Right atrium auricular region (tissue), 2 donors: ENCODE measurements at regions not wholly inside any gene's neighbourhood (a gene's known extent, or its start where the extent isn't known, plus 50 kb on each side); places are given as distances from the start of the nearest gene placed in this dataset.

Source experiments
- DNase-seq: peaks from one replicate; pipeline ENCODE4 v3.0.0-alpha.2; 2019; ENCODE audit warnings: low spot score
- H3K27ac ChIP-seq, 2 donors: fragments of 200-600 bp; sonication (generic); 1 replicate in 1 of 2; 2 replicates in 1 of 2; pipeline ENCODE4 v1.5.1; 2016 to 2019
- H3K27me3 ChIP-seq, 2 donors: fragments of 200-600 bp; sonication (generic); one replicate each; pipeline versions ENCODE4 v1.5.1 to v1.6.0; 2017 to 2019
- H3K36me3 ChIP-seq: fragments of 200-600 bp; sonication (generic); one replicate; pipeline ENCODE4 v1.5.1; 2016
- H3K4me1 ChIP-seq, 2 donors: fragments of 200-600 bp; sonication (generic); one replicate each; pipeline versions ENCODE4 v1.5.1 to v1.6.0; 2017 to 2019
- H3K4me3 ChIP-seq, 2 donors: fragments of 200-600 bp; sonication (generic); 1 replicate in 1 of 2; 2 replicates in 1 of 2; pipeline ENCODE4 v1.5.1; 2017 to 2019; ENCODE audit warnings: mild to moderate bottlenecking in 1 of 2, moderate library complexity in 1 of 2
- H3K9me3 ChIP-seq, 2 donors: fragments of 200-600 bp; sonication (generic); one replicate each; pipeline ENCODE4 v1.5.1; 2019
- CTCF ChIP-seq, 2 donors: fragments of 200-600 bp; sonication (generic); IDR thresholded peaks; one replicate each; pipeline ENCODE4 v1.5.1; 2019; ENCODE audit warnings: antibody characterized with exemption in 2 of 2

GRCh38 chr19:28838909-28839308 is 374.0 kb downstream of the UQCRFS1 start:
- H3K27me3 ChIP-seq = no peaks in the 10 kb centered on the region
- H3K9me3 ChIP-seq = no peaks in the 10 kb centered on the region
- H3K4me1 ChIP-seq = no peaks in the 10 kb centered on the region
- H3K27ac ChIP-seq = no peak overlapping the region
- H3K36me3 ChIP-seq = no peaks in the 10 kb centered on the region
- DNase-seq = no peak
- no peak overlapping the region for H3K4me3 ChIP-seq
- no peak for TF ChIP-seq CTCF (IDR thresholded peaks at IDR 0.05)

- Histone ChIP-seq H3K27ac (no peak overlapping the region), H3K9me3 (no peaks in the 10 kb centered on the region), H3K4me3 (no peak overlapping the region), H3K4me1 (no peaks in the 10 kb centered on the region), H3K27me3 (no peaks in the 10 kb centered on the region), H3K36me3 (no peaks in the 10 kb centered on the region)
- no peak for DNase-seq
- TF ChIP-seq CTCF (IDR thresholded peaks at IDR 0.05) = no peak
Measured at GRCh38 chr19:28836421-28836820, 376.5 kb downstream of the UQCRFS1 start.

GRCh38 chr19:28834996-28835395 is 378.0 kb downstream of the UQCRFS1 start:
- DNase-seq = no peak

GRCh38 chr19:28831462-28831861 is 381.5 kb downstream of the UQCRFS1 start:
- no peak overlapping the region for H3K27ac ChIP-seq
- H3K4me1 ChIP-seq = no peaks in the 10 kb centered on the region
- no peaks in the 10 kb centered on the region for H3K27me3 ChIP-seq
- no peak for DNase-seq
- no peaks in the 10 kb centered on the region for H3K9me3 ChIP-seq
- H3K36me3 ChIP-seq = no peaks in the 10 kb centered on the region
- no peak for TF ChIP-seq CTCF (IDR thresholded peaks at IDR 0.05)
- no peak overlapping the region for H3K4me3 ChIP-seq

More at GRCh38 chr19:28834996-28835395, 378.0 kb downstream of the UQCRFS1 start:
- no peak for TF ChIP-seq CTCF (IDR thresholded peaks at IDR 0.05)
- no peaks in the 10 kb centered on the region for H3K27me3 ChIP-seq
- no peak overlapping the region for H3K27ac ChIP-seq
- H3K9me3 ChIP-seq = no peaks in the 10 kb centered on the region
- H3K4me1 ChIP-seq = no peaks in the 10 kb centered on the region
- no peak overlapping the region for H3K4me3 ChIP-seq
- no peaks in the 10 kb centered on the region for H3K36me3 ChIP-seq

- TF ChIP-seq CTCF (IDR thresholded peaks at IDR 0.05) = no peak
- no peak for DNase-seq
- Histone ChIP-seq H3K36me3 (no peaks in the 10 kb centered on the region), H3K4me3 (no peak overlapping the region), H3K4me1 (no peaks in the 10 kb centered on the region), H3K9me3 (no peaks in the 10 kb centered on the region), H3K27ac (no peak overlapping the region), H3K27me3 (no peaks in the 10 kb centered on the region)
Measured at GRCh38 chr19:28829762-28830161, 383.2 kb downstream of the UQCRFS1 start.

GRCh38 chr19:28829359-28829758 is 383.6 kb downstream of the UQCRFS1 start:
- H3K27ac ChIP-seq = no peak overlapping the region
- no peaks in the 10 kb centered on the region for H3K9me3 ChIP-seq
- H3K4me1 ChIP-seq = no peaks in the 10 kb centered on the region
- no peak for TF ChIP-seq CTCF (IDR thresholded peaks at IDR 0.05)
- no peaks in the 10 kb centered on the region for H3K36me3 ChIP-seq
- DNase-seq = no peak
- H3K4me3 ChIP-seq = no peak overlapping the region
- H3K27me3 ChIP-seq = no peaks in the 10 kb centered on the region
